ENCODE measurements at regions not wholly inside any gene's neighbourhood (a gene's known extent, or its start where the extent isn't known, plus 50 kb on each side); places are given as distances from the start of the nearest gene placed in this dataset.
"Not testable (repeated sequence)": the region's sequence is repeated elsewhere in the genome, so short reads cannot be mapped to it uniquely, and the experiment has no call there.

DNA sequence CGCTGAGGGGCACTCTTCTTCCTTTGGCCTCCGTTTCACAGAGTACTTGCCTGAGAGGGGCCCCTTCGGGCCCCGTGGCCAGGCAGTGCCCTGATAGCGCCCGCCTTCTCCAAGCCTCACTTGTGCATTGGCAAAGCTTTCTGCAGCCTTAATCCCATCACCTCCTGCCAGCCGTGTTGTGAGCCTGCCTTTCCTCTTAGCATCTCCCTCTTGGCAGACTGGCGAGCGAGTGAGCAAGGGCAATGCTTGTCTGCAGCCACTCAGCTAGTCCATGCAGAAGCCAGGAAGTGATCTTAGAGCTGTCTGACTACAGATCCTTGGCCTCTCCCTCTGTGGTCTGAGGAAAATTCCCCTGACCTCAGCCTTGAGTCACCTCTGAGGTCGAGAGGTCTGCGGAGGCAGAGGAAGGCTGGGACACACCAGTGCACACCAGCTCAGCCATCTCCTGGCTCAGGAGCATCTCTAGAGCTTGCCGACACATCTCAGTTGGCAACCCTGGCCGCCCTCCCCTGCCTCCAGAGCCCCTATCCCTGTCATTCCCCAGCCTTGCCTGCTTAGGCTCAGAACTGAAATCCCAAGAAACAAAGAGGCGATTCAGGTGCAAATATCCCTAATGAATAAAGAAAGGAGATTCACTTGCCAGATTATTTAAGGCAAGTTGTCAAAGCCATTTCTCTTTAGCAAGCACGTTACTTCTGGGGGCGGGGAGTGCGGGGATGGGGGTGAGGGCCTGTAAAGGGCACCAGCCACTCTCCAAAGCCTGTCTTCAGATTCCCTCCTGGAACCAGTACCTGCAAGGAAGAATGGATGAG lies 143.5 kb upstream of the MAMLD1 start:
- DNase-seq = no peak

GRCh38 chrX:150223176-150224015 lies 139.7 kb upstream of the MAMLD1 start:
- no peak for DNase-seq

DNA sequence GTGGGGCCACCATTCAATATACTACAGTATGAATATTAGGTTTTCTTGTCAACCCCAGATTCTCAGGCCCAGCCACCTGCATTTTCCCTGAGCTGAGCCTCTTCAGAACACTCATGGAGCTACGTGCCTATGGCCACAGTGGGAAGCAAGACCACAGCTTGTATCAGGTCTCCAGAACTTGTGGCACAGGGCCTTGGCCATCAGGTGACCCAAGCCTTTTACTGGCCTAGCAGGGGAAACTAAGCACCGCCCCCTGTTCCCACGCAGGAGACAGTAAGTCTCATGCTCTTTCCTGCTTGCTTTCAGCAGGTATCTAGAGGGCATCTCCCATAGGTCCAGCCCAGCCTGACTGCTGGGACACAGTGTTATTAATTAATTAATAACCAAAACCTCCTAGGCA lies 138.4 kb upstream of the MAMLD1 start:
- no peak for DNase-seq

DNA sequence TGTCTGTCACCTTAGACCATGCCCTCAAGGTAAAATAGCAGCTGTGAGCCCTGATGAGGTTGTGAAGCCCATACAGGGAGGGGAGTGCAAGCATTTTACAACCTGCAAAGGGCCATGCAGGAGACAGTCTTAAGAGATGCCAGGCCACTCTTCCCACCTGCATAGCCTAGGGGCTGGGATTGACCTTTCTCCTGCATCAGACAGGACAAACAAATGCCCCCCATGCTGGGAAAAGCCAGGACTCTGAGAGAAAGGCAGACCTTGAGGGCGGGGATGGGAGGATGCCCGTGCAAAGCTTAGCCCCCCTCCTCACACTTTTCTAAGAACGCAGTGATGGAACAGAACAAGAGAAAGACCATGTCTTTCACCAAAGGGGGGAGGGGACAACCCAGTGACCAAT lies 137.9 kb upstream of the MAMLD1 start:
- no peak for DNase-seq

GRCh38 chrX:150225756-150226155 lies 137.4 kb upstream of the MAMLD1 start:
- no peak for DNase-seq

GRCh38 chrX:150226223-150226965 lies 136.7 kb upstream of the MAMLD1 start:
- DNase-seq = no peak

GRCh38 chrX:150227321-150227860 lies 135.7 kb upstream of the MAMLD1 start:
- no peak for DNase-seq

GRCh38 chrX:150227873-150228410 lies 135.2 kb upstream of the MAMLD1 start:
- DNase-seq = no peak

DNA sequence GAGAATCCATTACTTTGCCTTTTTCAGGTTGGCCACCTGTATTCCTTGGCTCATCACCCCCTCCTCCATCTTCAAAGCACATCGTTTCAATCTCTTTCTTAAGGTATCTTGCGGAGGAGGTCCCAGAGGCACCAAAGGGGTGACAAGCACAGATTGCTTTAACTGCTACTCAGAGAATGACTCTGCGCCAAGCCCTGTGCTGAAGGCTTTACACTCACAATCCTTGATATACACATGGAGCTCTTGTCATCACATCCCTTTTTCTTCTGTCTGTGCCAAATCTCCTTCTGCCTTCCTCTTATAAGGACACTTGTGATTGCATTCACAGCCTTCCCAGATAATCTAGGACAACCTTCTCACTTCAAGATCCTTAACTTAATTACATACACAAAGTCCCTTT lies 134.7 kb upstream of the MAMLD1 start:
- DNase-seq = no peak

GRCh38 chrX:150229030-150229429 lies 134.1 kb upstream of the MAMLD1 start:
- no peak for DNase-seq

- no peak for DNase-seq
These were observed 133.6 kb upstream of the MAMLD1 start for GRCh38 chrX:150229481-150229880.

DNA sequence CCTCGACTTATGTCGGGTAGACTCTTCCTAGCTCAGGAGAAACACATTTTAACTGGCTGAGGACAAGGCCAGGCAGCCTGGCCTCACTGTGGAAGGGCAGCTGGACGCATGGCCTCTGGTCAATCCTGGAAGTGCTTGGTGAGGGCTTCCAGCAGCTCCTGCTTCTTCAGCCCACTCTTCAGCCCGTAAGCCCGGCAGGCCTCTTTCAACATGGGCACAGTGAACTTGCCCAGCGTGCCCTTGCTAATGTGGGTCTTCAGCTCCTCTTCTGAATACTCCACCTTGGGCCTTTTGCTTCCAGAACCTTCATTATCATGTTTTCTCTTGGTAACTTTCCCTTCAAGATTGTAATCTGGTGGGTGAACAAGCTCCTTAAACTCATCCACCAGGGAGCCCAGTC lies 132.2 kb upstream of the MAMLD1 start:
- DNase-seq = not testable (repeated sequence)

DNA sequence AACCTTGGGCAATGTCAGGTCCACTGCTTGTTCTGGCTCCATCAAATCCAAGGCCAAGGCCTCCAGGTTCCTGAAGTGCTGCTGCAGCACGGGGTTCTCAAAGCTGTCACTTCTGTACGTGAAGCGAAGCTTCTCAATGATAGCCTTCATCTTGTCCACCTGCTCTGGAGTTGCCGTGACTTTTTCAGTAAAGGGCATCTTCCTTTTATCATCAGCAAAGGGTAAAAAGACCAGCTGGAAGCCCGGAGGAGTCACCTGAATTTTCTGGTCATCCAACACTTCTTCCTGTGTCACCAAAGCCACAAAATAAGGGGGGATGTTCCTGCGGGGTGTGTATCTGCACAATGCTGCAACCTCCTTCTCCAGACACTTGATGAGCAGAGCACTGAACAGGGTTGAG lies 131.7 kb upstream of the MAMLD1 start:
- DNase-seq = not testable (repeated sequence)

DNA sequence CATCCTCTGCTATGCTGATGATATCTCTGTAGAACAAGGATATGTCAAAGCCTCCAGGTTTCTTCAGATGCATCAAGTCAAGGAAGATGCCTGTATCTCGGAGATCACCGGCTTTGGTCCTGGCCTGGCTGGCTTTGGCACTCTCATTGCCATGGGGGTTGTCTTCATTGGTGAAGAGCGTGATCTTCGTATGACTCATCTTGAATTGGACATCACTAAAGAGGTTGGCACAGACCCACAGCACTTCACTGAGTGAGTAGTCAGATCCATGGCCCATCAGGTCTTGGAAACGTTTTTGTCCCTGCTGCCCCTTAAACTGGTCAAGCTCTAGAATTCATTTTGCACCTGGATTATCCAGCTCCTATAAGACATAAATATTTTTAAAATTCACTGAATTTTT lies 130.9 kb upstream of the MAMLD1 start:
- DNase-seq = not testable (repeated sequence)

DNA sequence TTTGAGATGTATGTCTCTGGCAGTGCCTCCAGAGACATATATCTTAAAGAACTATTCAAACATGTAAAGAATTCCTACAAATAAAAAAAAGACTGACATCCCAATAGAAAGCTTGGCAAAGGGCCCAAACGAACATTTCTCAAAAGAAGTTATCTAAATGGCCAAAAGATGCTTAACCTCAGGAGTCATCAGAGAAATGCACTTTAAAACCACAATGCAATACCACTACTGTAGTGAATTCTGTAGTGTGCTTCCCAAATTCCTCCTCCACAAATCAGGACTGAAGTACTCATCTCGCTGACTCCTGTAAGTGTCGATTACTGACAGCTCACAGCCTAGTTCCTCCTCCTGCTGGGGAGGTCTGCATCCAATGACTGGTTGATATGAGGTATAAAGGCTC lies 129.0 kb upstream of the MAMLD1 start:
- no peak for DNase-seq

DNA sequence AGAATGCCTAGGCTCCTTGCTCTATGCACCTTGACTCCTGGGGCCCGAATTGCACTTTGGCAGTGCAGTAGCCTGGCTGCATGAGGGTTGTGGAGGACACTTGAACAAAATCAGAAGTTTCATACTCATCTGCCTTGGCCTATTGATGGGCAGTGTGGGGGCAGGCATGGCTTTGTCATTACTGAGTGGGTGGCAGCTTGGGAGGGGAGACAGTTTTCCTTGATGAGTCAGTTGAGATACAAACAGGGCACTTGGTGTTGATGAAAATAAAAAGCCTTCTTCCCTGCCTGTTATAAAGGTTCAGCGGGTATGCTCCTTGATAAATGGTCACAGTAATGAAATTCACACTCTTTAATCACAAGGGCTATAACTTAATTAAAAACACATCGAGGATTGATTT lies 126.8 kb upstream of the MAMLD1 start:
- no peak for DNase-seq

DNA sequence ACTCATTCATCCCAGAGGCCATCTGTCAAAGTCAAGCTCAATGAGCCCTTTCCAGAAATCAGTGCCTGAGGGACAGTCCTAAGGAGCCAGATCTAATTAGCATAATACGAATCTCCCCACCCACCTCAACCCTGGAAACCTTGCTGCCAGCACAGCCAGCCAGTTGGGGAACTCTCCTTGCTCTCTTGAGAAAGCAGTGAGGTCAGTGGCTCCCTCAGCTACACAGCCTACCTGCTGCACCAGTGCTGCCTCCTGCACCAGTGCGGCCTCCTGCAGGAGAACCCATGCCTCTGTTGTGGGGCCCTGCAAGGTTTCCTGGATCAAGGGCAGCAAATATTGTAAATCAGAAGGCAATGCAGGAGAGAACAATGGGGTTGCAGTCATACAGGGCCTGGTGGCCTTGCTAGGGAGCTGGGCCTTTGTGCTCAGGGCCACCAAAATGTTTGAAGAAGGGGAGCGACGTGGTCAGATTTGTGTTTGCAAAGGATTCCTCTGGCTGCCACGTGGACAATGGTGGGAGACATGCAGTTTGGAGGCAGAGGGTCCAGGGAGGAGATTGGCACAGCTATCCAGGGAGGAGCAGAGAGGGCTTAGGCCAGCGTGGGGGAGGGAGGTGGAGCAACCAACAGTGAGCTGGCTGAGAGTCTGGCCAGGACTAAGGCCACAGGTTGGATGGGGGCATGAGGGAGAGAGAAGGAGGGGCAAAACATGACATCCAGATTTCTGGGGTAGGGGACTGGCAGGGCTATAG lies 124.3 kb upstream of the MAMLD1 start:
- no peak for DNase-seq

DNA sequence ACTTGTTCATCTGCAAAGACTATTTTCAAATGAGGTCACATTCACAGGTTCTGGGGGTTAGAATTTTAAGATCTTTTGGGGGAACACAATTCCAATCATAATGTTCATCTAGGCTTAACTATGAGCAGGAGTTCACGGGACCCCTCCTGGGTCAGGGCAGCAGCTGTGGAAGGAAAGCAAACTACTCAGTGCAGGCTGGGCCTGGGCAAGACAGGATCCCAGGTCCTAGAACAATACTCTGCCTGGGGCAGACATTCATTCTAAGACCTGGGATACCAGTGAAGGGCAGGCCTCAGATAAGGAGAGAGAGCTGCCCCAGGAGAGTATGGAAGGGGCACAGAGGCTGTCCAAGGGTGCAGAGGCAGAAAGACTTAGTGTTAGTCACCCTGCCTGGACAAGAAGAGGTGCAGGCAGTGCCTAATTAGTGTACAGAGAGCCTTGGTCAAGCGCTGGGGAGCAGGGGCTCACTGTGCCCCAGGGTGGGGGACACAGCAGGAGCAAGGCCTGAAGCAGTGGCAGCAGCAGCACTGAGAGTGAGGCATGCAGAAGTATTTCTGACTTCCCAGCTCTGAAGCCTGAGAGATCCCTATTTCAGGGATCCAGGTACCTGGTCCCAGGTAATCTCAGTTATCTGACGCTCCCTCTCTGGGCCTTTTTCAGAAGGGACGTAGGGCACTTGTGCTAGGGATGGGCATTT lies 123.0 kb upstream of the MAMLD1 start:
- no peak for DNase-seq

DNA sequence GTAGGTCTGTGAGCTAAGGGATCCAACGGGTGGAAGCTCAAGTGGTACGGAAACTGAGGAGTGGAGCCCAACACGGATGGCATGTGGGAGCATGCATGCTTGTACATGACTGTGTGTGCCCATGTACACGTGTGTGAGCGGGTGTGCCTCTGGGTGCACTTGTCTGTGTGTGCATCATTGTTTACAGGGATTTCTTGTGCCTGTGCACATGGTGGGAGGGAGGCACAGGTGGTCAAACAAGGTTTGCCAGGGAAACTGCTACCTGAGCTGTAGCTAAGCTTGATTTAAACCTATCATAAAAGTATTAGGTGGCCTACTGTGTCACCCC lies 122.5 kb upstream of the MAMLD1 start:
- DNase-seq = no peak

DNA sequence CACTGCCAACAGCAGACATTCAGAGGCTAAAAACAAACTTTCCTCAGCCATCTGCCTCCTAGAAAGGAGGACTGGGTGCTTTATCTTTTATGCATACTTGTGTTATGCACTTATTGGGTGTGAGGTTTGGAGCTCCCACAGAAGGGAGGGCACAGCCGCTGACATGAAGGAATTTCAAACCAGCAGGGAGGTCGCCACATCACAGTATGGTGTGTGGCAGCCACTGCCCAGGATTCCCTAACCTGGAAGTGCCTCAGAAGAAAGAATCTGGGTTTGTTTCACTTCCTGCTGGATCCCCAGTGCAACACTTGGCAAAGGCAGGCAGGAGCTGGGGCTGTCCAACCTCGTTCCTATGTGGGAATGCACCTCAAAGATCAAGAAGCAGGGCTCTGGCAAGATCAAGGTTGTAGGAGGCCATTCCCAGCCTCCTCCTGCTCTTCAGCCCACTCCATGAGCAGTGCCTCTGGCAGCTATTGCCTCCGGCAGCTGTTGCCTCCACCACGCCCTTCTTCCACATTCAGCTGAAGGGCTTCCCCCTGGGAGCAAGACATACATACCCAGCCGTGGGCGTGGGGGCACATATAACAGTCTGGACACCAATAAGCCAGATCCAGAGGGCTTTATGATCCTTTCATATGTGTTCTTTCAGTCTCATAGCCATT lies 109.0 kb upstream of the MAMLD1 start:
- no peak for DNase-seq

- no peak for DNase-seq
These were observed 108.2 kb upstream of the MAMLD1 start for GRCh38 chrX:150254909-150255308.

All from T1000 (cell line).